CD4-positive, alpha-beta T cell (primary cell): ENCODE measurements at regions not wholly inside any gene's neighbourhood (a gene's known extent, or its start where the extent isn't known, plus 50 kb on each side); places are given as distances from the start of the nearest gene placed in this dataset.

Experiments used
- ATAC-seq: fragments of 200-7000 bp; cut with Tn5 transposase; one replicate; pipeline ENCODE4 v1.10.0; 2022; ENCODE audit warnings: mild to moderate bottlenecking; ENCODE audit not compliant: poor library complexity
- CTCF ChIA-PET: fragments of 350-600 bp; sonication (Branson Sonifier 250); formaldehyde crosslinking; loops from one replicate; lab custom pipeline; 2021; ENCODE audit warnings: antibody characterized with exemption, inconsistent platforms; lab: Charles Lee
- POLR2A ChIA-PET: fragments of 350-600 bp; sonication (Branson Sonifier 250); formaldehyde crosslinking; loops from one replicate; lab custom pipeline; 2021; ENCODE audit warnings: antibody characterized with exemption, inconsistent platforms; lab: Charles Lee
- DNase-seq, 14 experiments: peaks; one replicate each; pipeline ENCODE4 v3.0.0-alpha.2; 2013 to 2020; ENCODE audit warnings: mixed read lengths in 2 of 14
- H3K27ac ChIP-seq, 2 donors: one replicate each; pipeline versions ENCODE4 v1.5.1 to v1.7.0; 2013; ENCODE audit warnings: low read length in 2 of 2, low read depth in 1 of 2, mild to moderate bottlenecking in 1 of 2
- H3K27me3 ChIP-seq, 2 experiments: 1 replicate in 1 of 2; 2 replicates in 1 of 2; pipeline versions ENCODE4 v1.6.1 to v1.7.0; 2013; ENCODE audit warnings: low read length in 2 of 2, control low read depth in 1 of 2, mild to moderate bottlenecking in 1 of 2, moderate library complexity in 1 of 2; ENCODE audit not compliant: insufficient read depth in 2 of 2, control insufficient read depth in 1 of 2
- H3K36me3 ChIP-seq: one replicate; pipeline ENCODE4 v1.6.1; 2013; ENCODE audit warnings: low read length, control low read depth; ENCODE audit not compliant: insufficient read depth
- H3K4me1 ChIP-seq: one replicate; pipeline ENCODE4 v1.6.1; 2013; ENCODE audit warnings: low read length, control low read depth; ENCODE audit not compliant: insufficient read depth
- H3K4me3 ChIP-seq: one replicate; pipeline ENCODE4 v1.5.1; 2013; ENCODE audit warnings: mild to moderate bottlenecking, low read length, moderate library complexity
- H3K9me3 ChIP-seq, 2 experiments: 1 replicate in 1 of 2; 2 replicates in 1 of 2; pipeline versions ENCODE4 v1.6.1 to v1.7.0; 2013; ENCODE audit warnings: low read length in 2 of 2, mild to moderate bottlenecking in 2 of 2, control low read depth in 1 of 2, moderate library complexity in 1 of 2; ENCODE audit not compliant: control insufficient read depth in 1 of 2, insufficient read depth in 1 of 2
- H3K27ac Mint-ChIP-seq: one replicate; pipeline ENCODE4 v1.8.0; 2020; ENCODE audit warnings: mixed read lengths
- H3K27me3 Mint-ChIP-seq: one replicate; pipeline ENCODE4 v1.8.0; 2021; ENCODE audit warnings: mixed read lengths
- H3K36me3 Mint-ChIP-seq: one replicate; pipeline ENCODE4 v1.8.0; 2021; ENCODE audit warnings: low read depth, mixed read lengths
- H3K4me1 Mint-ChIP-seq: one replicate; pipeline ENCODE4 v1.8.0; 2021; ENCODE audit warnings: low read depth, mixed read lengths
- H3K4me3 Mint-ChIP-seq: one replicate; pipeline ENCODE4 v1.8.0; 2020; ENCODE audit warnings: mild to moderate bottlenecking, mixed read lengths
- H3K9me3 Mint-ChIP-seq: one replicate; pipeline ENCODE4 v1.8.0; 2020; ENCODE audit warnings: mixed read lengths
- CTCF ChIP-seq: fragments of 200-600 bp; IDR thresholded peaks from one replicate; pipeline ENCODE4 v1.8.0; 2022; ENCODE audit warnings: antibody characterized with exemption, mild to moderate bottlenecking
- intact Hi-C, 2 experiments: fragments of 100-400 bp; cut with DNase I in 1 of 2; cut with micrococcal nuclease in 1 of 2; formaldehyde crosslinking; loops; one replicate each; pipeline versions ENCODE4 v1.15.1 to v1.9.0; 2023 to 2025; cut with DNase I, micrococcal nuclease

- Mint-ChIP-seq H3K9me3 (no peaks in the 10 kb centered on the region), H3K4me3 (no peak overlapping the region), H3K27ac (no peak overlapping the region), H3K27me3 (peaks cover 7% of the 10 kb centered on the region), H3K36me3 (no peaks in the 10 kb centered on the region), H3K4me1 (no peaks in the 10 kb centered on the region)
- Histone ChIP-seq H3K27ac (no peak overlapping the region), H3K36me3 (no peaks in the 10 kb centered on the region), H3K4me3 (no peak overlapping the region), H3K9me3 (no peaks in the 10 kb centered on the region), H3K27me3 (no peaks in the 10 kb centered on the region), H3K4me1 (no peaks in the 10 kb centered on the region)
- DNase-seq (no peak), ATAC-seq (no peak)
- POLR2A ChIA-PET: no interaction called here
- TF ChIP-seq CTCF: no peak
- CTCF ChIA-PET: no interaction called here
- intact Hi-C loops: no loop called here
Observed at GRCh38 chr4:149017002-149017734, 575.0 kb upstream of the NR3C2 start.

DNA sequence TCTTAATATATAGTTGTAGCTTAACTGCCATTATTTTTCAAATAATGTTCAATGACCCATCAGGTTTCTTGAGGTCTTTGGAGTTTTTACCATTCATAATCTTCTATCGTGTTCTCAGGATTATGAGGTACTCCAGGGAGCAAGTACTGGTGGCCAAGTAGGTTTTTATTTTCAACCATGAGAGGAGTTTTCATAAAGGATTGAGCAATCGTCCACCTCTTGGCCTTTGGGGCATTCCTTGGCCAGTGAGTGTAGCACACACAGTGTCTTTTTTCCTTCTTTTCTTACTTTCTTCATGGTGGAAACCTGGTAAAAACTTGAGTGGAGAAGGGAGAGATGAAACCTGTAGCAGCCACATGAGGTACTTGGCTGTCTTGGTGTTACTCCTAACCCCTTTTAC lies 567.0 kb upstream of the NR3C2 start:
- ATAC-seq: no peak
- CTCF ChIA-PET: no interaction called here

DNA sequence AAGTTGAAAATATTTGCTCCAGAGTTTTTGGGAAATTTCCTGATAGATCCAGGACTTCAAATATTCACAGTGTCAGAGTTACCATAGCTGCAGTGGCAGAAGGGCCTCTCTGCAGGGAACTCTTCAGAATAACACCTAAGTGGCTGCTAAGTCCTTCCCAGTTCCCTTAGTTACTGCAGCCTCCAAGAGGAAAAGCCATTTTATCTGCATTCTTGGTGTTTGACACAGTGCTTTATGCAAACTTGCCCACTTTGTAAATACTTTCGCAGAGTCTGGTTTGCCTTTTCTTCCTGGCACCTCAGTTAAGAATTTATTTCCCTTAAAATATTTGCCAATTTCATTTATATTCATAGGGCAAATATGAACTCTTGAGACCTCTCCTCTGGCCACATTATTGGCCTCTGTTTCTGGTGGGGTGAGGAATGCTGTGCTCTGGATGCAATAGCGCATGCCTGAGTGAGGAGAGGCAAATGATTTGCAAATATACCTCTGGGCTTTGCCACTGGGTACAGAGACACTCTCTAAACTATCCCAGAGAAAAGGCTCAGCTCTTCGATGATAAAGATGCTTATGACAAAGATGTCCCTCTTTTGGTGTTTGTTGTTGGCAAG lies 566.3 kb upstream of the NR3C2 start:
- Histone ChIP-seq H3K4me1 (no peaks in the 10 kb centered on the region), H3K27ac (no peak overlapping the region), H3K36me3 (no peaks in the 10 kb centered on the region), H3K9me3 (no peaks in the 10 kb centered on the region), H3K4me3 (no peak overlapping the region), H3K27me3 (no peaks in the 10 kb centered on the region)
- DNase-seq: no peak
- no peaks in the 10 kb centered on the region for H3K4me1 Mint-ChIP-seq
- TF ChIP-seq CTCF: no peak
- H3K27ac Mint-ChIP-seq: no peak overlapping the region
- no peaks in the 10 kb centered on the region for H3K36me3 Mint-ChIP-seq
- no peak for ATAC-seq
- ChIA-PET CTCF (no interaction called here), POLR2A (no interaction called here)
- H3K9me3 Mint-ChIP-seq: no peaks in the 10 kb centered on the region
- peaks cover 4% of the 10 kb centered on the region for H3K27me3 Mint-ChIP-seq
- intact Hi-C loops: no loop called here
- H3K4me3 Mint-ChIP-seq: no peak overlapping the region

More for the DNA sequence above, 567.0 kb upstream of the NR3C2 start:
- Mint-ChIP-seq H3K27ac (no peak overlapping the region), H3K27me3 (peaks cover 4% of the 10 kb centered on the region), H3K4me3 (no peak overlapping the region), H3K4me1 (no peaks in the 10 kb centered on the region), H3K9me3 (no peaks in the 10 kb centered on the region), H3K36me3 (no peaks in the 10 kb centered on the region)
- POLR2A ChIA-PET: no interaction called here
- no peaks in the 10 kb centered on the region for H3K36me3 ChIP-seq
- no peak for DNase-seq
- no peaks in the 10 kb centered on the region for H3K9me3 ChIP-seq
- intact Hi-C loops: no loop called here
- H3K27me3 ChIP-seq: no peaks in the 10 kb centered on the region
- no peak overlapping the region for H3K27ac ChIP-seq
- H3K4me1 ChIP-seq: no peaks in the 10 kb centered on the region
- TF ChIP-seq CTCF: no peak
- H3K4me3 ChIP-seq: no peak overlapping the region
